ENCODE measurements at regions not wholly inside any gene's neighbourhood (a gene's known extent, or its start where the extent isn't known, plus 50 kb on each side); places are given as distances from the start of the nearest gene placed in this dataset.

- no peak for DNase-seq (ENCODE audit: low spot score)
- no peak for ATAC-seq
- Histone ChIP-seq H3K4me2 (no peak overlapping the region), H3K27ac (ENCODE audit: low read depth) (no peak overlapping the region), H3K4me1 (ENCODE audit: insufficient read depth) (peaks cover under 1% of the 10 kb centered on the region; the same call in 1 of the 2 replicates), H3K36me3 (ENCODE audit: insufficient read depth) (no peaks in the 10 kb centered on the region), H2AFZ (no peak overlapping the region), H3K9me2 (ENCODE audit: insufficient read depth) (peaks cover 6% of the 10 kb centered on the region; the same call in 1 of the 2 replicates), H3K79me2 (replicated peaks; ENCODE audit: insufficient read depth) (no peaks in the 10 kb centered on the region), H3K27me3 (ENCODE audit: insufficient read depth) (no peaks in the 10 kb centered on the region), H4K20me1 (replicated peaks; ENCODE audit: insufficient read depth) (no peaks in the 10 kb centered on the region), H3K4me3 (no peak overlapping the region), H3F3A (replicated peaks; ENCODE audit: low read depth) (no peaks in the 10 kb centered on the region)
- no peaks in the 10 kb centered on the region for H3K27me3 Mint-ChIP-seq (ENCODE audit: insufficient read depth, low read depth, poor library complexity)
- no peaks in the 10 kb centered on the region for H3K4me1 Mint-ChIP-seq
- H3K27ac Mint-ChIP-seq: no peak overlapping the region
- H3K9me3 Mint-ChIP-seq: peaks cover 11% of the 10 kb centered on the region
- no peak for TF ChIP-seq EZH2 (IDR thresholded peaks at IDR 0.05; ENCODE audit: low read depth, unreplicated experiment)
- TF ChIP-seq JUNB (IDR thresholded peaks at IDR 0.05; ENCODE audit: unreplicated experiment): no peak
- TF ChIP-seq ETS1 (IDR thresholded peaks at IDR 0.05): no peak
- no peak for TF ChIP-seq REST (IDR thresholded peaks at IDR 0.05; ENCODE audit: unreplicated experiment)
- TF ChIP-seq STAT1 (IDR thresholded peaks at IDR 0.05; ENCODE audit: unreplicated experiment): no peak
- TF ChIP-seq ZNF331 (CRISPR knock-in tag; IDR thresholded peaks at IDR 0.05; ENCODE audit: low read depth): no peak
- TF ChIP-seq CREB1 (CRISPR knock-in tag; IDR thresholded peaks at IDR 0.05; ENCODE audit: low read depth): no peak
- no peak for TF ChIP-seq CTCF (conservative IDR thresholded peaks at IDR 0.05; ENCODE audit: low read depth in 2 of 2)
- TF ChIP-seq ZNF462 (CRISPR knock-in tag; IDR thresholded peaks at IDR 0.05): no peak
- no peak for TF ChIP-seq POLR2AphosphoS5 (IDR thresholded peaks at IDR 0.05; ENCODE audit: low read depth)
- TF ChIP-seq ZNF114 (CRISPR knock-in tag; IDR thresholded peaks at IDR 0.05): no peak
- peaks cover 14% of the 10 kb centered on the region; the same call in 2 of the 3 replicates for H3K36me3 Mint-ChIP-seq (ENCODE audit: low read depth)
- no peak overlapping the region for H3K4me3 Mint-ChIP-seq
These were observed 1238.0 kb upstream of the NRXN1 start for GRCh38 chr2:52269696-52270485.

Measured in GM23338 (cell line).